GM18870 (cell line): ENCODE measurements at regions not wholly inside any gene's neighbourhood (a gene's known extent, or its start where the extent isn't known, plus 50 kb on each side); places are given as distances from the start of the nearest gene placed in this dataset.

Experiments
- ATAC-seq: cut with Tn5 transposase; IDR thresholded peaks from one replicate; pipeline ENCODE4 v1.9.1; 2021; ENCODE audit warnings: moderate library complexity; ENCODE audit not compliant: unreplicated experiment

- no peak for ATAC-seq
Observed at GRCh38 chr11:11141065-11141464, 212.0 kb downstream of the CSNK2A3 start.

DNA sequence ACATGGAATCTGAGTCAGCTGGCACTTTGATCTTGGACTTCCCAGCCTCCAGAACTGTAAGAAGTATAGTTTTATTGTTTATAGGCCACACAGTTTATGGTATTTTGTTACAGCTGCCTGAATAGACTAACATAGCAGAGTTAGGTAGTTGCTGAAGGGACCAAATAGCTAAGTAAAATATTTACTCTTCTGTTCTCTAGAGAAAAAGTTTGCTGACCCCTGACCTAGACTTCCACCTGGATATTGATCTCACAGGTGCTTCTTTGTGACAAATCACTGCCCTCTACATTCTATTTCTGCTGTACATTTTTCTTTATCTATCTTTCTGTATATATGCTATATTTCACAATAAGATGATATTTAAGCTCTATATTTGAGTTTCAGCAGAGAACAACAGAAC lies 212.5 kb downstream of the CSNK2A3 start:
- no peak for ATAC-seq

DNA sequence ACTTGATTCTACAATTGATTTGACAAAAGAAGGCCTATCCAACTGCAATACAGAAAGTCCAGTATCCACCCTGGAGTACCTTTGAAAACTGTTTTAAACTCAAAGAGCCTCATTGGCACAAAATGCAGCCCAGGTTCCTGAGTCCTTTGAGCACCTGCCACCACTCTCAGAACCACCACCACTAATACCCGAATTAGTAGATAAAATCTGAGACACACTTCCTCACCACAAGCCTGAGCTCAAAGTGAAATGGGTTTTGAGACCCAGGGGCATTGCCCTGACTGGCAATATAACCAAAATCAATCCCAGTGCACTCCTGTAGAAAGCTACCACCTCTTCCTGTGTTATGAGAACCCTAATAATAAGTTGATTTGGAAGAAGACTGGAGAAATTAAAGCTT lies 215.7 kb downstream of the CSNK2A3 start:
- no peak for ATAC-seq

DNA sequence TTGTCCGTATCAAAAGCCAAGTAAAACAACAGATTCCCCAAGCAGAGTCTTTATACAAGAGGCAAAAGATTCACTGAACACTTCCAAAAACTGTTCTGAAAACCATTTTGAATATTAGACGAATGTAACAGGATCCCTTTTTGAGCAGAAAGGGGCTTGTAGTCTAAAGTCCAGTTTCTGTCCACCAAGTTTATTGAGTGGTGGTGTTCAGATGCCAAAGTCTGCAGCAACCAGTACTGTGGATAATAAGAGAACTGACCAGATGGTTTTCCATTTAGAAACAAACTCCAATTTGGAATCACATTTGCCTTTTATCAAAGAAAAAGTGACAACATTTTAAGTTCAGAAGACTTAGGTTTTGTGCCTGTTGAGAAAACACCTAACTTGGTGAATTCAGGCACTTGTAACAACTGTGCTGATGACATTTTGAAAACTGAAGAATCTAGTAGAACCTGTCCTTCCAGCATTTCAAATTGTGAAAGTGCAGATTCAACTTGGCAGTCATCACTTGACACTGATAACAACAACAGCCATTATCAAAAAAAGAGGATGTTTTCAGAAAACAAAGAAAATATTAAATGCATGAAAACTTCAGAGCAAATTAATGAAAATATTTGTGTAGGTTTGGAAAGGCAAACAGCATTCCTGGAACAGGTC lies 217.1 kb downstream of the CSNK2A3 start:
- ATAC-seq, result no peak

DNA sequence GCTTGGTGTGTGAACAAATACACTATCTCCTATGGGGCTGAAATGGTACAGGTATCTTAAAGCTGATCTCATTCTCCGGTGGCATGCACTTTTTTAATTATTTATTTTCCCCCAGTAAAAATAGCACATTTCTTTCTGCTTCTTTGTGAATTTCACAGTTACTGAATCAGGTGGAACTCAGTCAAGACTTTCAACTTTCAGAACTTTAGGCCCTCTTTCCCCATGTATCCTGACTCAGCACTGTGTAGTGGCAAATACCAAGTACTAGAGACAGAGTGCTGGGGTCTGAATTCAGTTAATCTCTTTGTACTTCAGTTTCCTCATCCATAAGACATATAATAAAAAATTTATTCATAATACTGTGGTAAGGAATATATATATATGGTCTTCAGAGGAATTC lies 223.9 kb downstream of the CSNK2A3 start:
- ATAC-seq, result no peak

- no peak for ATAC-seq
Observed at GRCh38 chr11:11125618-11126017, 227.4 kb downstream of the CSNK2A3 start.

- no peak for ATAC-seq
Observed at GRCh38 chr11:11122749-11123148, 230.3 kb downstream of the CSNK2A3 start.

DNA sequence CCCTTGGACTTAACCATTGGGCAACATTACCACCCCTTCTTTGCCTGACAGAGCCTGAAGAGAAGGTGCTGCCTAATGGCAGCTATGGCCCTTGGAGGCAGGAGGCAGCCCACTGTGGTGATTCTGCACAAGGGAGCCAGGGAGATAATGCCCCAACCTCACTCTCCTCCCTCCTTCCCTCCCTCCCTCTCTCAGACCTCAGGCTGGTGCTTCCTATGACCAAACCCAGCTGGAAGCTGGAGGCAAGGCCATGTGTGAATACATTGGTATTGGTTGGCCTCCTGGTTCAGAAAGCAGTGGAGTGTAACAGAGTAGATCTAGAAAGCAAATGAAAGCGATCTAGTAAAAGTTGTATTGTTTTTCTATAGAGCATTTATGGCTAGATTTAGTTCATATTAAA lies 233.1 kb downstream of the CSNK2A3 start:
- ATAC-seq, result no peak

GRCh38 chr11:11117730-11118129 lies 235.3 kb downstream of the CSNK2A3 start:
- no peak for ATAC-seq

DNA sequence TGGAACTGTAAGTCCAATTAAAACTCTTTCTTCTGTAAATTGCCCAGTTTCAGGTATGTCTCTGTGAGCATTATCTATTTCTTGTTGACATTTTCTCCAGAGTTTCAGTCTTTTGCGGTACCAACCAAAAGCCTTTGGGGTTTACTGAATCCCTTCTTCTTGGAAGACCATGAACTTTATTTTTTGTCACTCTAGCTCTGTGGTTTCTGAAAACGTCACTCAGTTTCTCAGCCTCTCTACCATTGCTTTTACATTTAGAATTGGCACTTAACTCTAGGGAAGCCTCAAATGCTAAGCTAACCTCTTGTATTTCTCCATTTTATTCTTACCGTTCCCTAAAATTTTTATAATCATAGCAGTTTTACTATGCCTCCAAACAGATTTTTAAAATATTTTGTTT lies 237.6 kb downstream of the CSNK2A3 start:
- no peak for ATAC-seq

- ATAC-seq, result no peak
Observed at GRCh38 chr11:11113626-11114025, 239.4 kb downstream of the CSNK2A3 start.

- ATAC-seq, result no peak
Observed at GRCh38 chr11:11108026-11108425, 245.0 kb downstream of the CSNK2A3 start.

DNA sequence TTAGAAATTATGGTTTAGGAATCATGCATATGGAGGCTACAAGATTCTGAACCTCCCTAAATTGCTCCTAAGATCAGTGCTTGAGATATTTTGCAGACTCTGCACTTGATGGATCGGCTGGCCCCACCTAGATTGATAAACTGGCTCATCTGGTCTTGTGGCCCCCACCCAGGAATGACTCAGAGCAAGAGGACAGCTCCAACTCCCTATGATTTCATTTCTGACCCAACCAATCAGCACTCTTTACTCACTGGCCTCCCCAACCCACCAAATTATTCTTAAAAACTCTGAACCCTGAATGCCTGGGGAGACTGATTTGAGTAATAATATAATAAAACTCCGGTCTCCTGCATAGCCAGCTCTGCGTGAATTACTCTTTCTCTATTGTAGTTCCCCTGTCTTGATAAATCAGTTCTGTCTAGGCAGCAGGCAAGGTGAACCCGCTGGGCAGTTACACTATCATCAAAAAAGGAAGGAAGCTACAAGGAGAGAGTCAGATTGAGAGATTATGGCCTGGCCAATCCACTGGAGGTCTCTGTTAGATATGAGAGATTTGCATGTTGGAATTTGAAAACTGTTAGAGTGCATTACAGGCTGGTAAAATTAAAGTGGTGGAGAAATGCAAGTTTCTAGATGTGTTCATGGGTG lies 245.8 kb downstream of the CSNK2A3 start:
- no peak for ATAC-seq

GRCh38 chr11:11105361-11105760 lies 247.5 kb upstream of the ZBED5 start:
- ATAC-seq, result no peak

DNA sequence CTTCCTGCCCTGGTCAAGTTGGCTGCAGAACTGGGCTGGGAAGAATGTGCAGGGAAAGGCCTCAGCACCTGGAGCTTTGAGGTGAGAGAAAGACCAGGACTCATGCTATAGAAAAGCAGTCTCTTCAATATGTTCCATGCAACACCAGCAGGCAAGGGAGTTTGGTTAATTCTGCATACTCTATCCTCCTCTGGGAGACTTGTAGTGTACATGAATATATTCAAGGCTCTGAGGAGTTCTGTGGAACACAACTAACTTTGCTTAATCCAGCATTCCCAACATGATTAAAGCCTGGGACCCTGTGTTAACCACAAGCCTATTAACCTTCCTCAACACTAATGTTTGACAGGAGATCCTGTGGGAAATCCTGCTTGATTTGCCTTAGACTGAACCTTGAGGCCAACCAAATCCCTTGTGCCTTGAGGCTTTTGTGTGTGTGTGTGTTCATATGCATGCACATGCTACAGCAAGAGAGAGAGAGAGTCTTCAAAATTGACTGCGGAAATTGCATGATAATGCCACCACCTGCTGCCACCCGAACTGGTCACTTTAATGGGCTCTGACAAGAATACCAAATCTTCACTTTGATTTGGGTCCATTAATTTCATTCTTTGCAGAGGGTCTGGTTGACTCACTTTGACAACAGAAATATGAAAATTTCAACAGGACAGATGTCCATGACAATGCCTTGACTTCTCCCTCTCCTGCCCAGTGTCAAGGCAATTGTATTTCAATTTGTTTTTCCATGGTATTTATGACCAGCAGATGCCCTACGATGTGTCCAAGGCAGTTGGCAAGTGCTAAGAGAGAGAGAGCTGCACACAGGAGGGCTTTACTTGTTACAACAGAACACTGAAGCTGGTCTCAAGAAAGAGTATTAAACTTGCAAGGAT lies 238.2 kb upstream of the ZBED5 start:
- no peak for ATAC-seq

- no peak for ATAC-seq
Observed at GRCh38 chr11:11090495-11090894, 232.6 kb upstream of the ZBED5 start.

- no peak for ATAC-seq
Observed at GRCh38 chr11:11089805-11090204, 232.0 kb upstream of the ZBED5 start.

DNA sequence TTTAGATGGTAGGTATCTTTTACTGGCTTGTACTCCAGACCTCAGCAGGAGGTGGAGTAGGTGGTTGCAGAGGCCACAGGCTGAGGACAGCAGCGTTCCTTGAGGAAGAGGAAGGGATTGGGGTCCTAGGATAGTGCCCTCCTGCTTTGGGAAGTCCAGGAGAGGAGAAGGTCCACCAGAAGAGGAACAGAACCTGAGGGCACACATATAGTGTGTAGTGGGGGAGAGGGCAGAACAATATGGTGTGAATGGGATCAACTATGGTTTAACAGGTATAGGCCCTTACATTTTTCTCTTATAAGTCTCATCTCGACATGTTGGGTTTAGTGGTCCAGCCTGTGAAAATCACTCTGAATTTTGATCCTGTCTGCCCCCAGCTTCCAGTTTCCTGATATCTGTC lies 229.1 kb upstream of the ZBED5 start:
- ATAC-seq, result no peak

GRCh38 chr11:11085580-11085979 lies 227.7 kb upstream of the ZBED5 start:
- no peak for ATAC-seq

GRCh38 chr11:11084337-11084736 lies 226.5 kb upstream of the ZBED5 start:
- no peak for ATAC-seq

- ATAC-seq, result no peak
Observed at GRCh38 chr11:11083441-11083840, 225.6 kb upstream of the ZBED5 start.

- ATAC-seq, result no peak
Observed at GRCh38 chr11:11082646-11083045, 224.8 kb upstream of the ZBED5 start.
